HL-60 (cell line): ENCODE measurements at regions not wholly inside any gene's neighbourhood (a gene's known extent, or its start where the extent isn't known, plus 50 kb on each side); places are given as distances from the start of the nearest gene placed in this dataset.

Source experiments
- DNase-seq, 2 experiments: peaks; one replicate each; pipeline ENCODE4 v3.0.0-alpha.2; 2010 to 2020; ENCODE audit warnings: low read depth in 1 of 2, low spot score in 1 of 2
- H3K27ac ChIP-seq: fragments of 250-450 bp; sonication (Bioruptor Pico); replicated peaks from 2 replicates; pipeline ENCODE4 v1.5.1; 2020; ENCODE audit warnings: mild to moderate bottlenecking, moderate library complexity
- H3K27me3 ChIP-seq: fragments of 250-450 bp; sonication (Bioruptor Pico); 2 replicates; pipeline ENCODE4 v1.5.1; 2021; ENCODE audit warnings: mild to moderate bottlenecking, moderate library complexity; ENCODE audit not compliant: insufficient read depth, poor library complexity, severe bottlenecking
- H3K4me3 ChIP-seq: replicated peaks from 2 replicates; pipeline ENCODE4 v1.5.1; 2011; ENCODE audit warnings: mild to moderate bottlenecking, control low read depth, low read length; ENCODE audit not compliant: insufficient read depth
- CTCF ChIP-seq: IDR thresholded peaks from one replicate; pipeline ENCODE4 v1.5.1; 2011; ENCODE audit warnings: low read length, control low read depth, inconsistent platforms; ENCODE audit not compliant: insufficient read depth
- GABPA ChIP-seq: IDR thresholded peaks from 2 replicates; pipeline ENCODE4 v1.6.1; 2012; ENCODE audit warnings: low read depth
- POLR2AphosphoS5 ChIP-seq: IDR thresholded peaks from 2 replicates; pipeline ENCODE4 v1.6.1; 2012; ENCODE audit warnings: low read depth
- REST ChIP-seq: IDR thresholded peaks from 2 replicates; pipeline ENCODE4 v1.6.1; 2012; ENCODE audit warnings: low read depth; ENCODE audit not compliant: insufficient replicate concordance
- SPI1 ChIP-seq: IDR thresholded peaks from 2 replicates; pipeline ENCODE4 v1.6.1; 2012; ENCODE audit warnings: low read depth, mild to moderate bottlenecking, borderline replicate concordance

GRCh38 chr1:213905344-213905743, 82.4 kb upstream of the PROX1 start:
- no peak for TF ChIP-seq CTCF
- TF ChIP-seq POLR2AphosphoS5: no peak
- TF ChIP-seq GABPA: no peak
- no peak for TF ChIP-seq SPI1
- TF ChIP-seq REST: no peak
- Histone ChIP-seq H3K4me3 (no peak overlapping the region), H3K27ac (no peak overlapping the region), H3K27me3 (no peaks in the 10 kb centered on the region)
- DNase-seq: no peak

GRCh38 chr1:213908521-213908920, 79.3 kb upstream of the PROX1 start:
- no peak for TF ChIP-seq GABPA
- no peak for TF ChIP-seq CTCF
- TF ChIP-seq SPI1: no peak
- no peak for TF ChIP-seq POLR2AphosphoS5
- no peak for TF ChIP-seq REST
- DNase-seq: no peak
- no peak overlapping the region for H3K4me3 ChIP-seq
- no peaks in the 10 kb centered on the region for H3K27me3 ChIP-seq
- no peak overlapping the region for H3K27ac ChIP-seq

- no peak overlapping the region for H3K4me3 ChIP-seq
- DNase-seq: no peak
- H3K27me3 ChIP-seq: peaks cover 8% of the 10 kb centered on the region
- no peak overlapping the region for H3K27ac ChIP-seq
- TF ChIP-seq GABPA (no peak), CTCF (no peak), SPI1 (no peak), POLR2AphosphoS5 (no peak), REST (no peak)
These were observed 73.4 kb upstream of the PROX1 start for GRCh38 chr1:213914392-213914791.
